ENCODE measurements at regions not wholly inside any gene's neighbourhood (a gene's known extent, or its start where the extent isn't known, plus 50 kb on each side); places are given as distances from the start of the nearest gene placed in this dataset.

GRCh38 chr9:75333624-75334023, 245.3 kb downstream of the OSTF1 start:
- H3K4me1 Mint-ChIP-seq, result no peaks in the 10 kb centered on the region
- Histone ChIP-seq H4K8ac (replicated peaks; ENCODE audit: insufficient read length, low read depth, low read length) (no peak overlapping the region), H4K20me1 (ENCODE audit: control insufficient read depth, insufficient read depth, insufficient read length) (no peaks in the 10 kb centered on the region), H4K5ac (ENCODE audit: insufficient read length, low read depth, low read length) (no peak overlapping the region), H2AFZ (ENCODE audit: low read length) (no peak overlapping the region), H2BK15ac (ENCODE audit: low read depth, low read length) (no peak overlapping the region), H3K79me2 (ENCODE audit: insufficient read depth, low read length) (no peaks in the 10 kb centered on the region), H4K91ac (ENCODE audit: insufficient read length, low read depth, low read length) (no peak overlapping the region), H3K56ac (ENCODE audit: insufficient read length, low read depth, low read length) (no peak overlapping the region), H2AK5ac (ENCODE audit: insufficient read length, low read length) (no peak overlapping the region), H2BK120ac (ENCODE audit: low read depth, low read length, poor library complexity, severe bottlenecking) (no peak overlapping the region), H3K4ac (ENCODE audit: low read depth, low read length) (no peak overlapping the region), H3K23ac (ENCODE audit: insufficient read length, low read depth, low read length) (no peak overlapping the region), H3K18ac (ENCODE audit: insufficient read length, low read depth, low read length) (no peak overlapping the region), H3K9ac (ENCODE audit: extremely low read depth, insufficient read length, low read length) (no peak overlapping the region), H2BK20ac (ENCODE audit: low read depth, low read length, poor library complexity, severe bottlenecking) (no peak overlapping the region), H3K27ac (ENCODE audit: insufficient read length, low read depth, low read length) (no peak overlapping the region), H2BK12ac (ENCODE audit: insufficient read length, low read depth, low read length) (no peak overlapping the region), H2BK5ac (ENCODE audit: insufficient read length, low read length) (no peak overlapping the region), H3K27me3 (ENCODE audit: insufficient read depth, low read length) (no peaks in the 10 kb centered on the region), H3K14ac (ENCODE audit: insufficient read depth, low read length) (no peak overlapping the region), H3K4me2 (ENCODE audit: insufficient read depth, insufficient read length, low read length) (no peak overlapping the region), H3K79me1 (ENCODE audit: insufficient read depth, low read depth, low read length, poor library complexity, severe bottlenecking) (no peaks in the 10 kb centered on the region), H3K4me1 (ENCODE audit: insufficient read depth, low read length) (no peaks in the 10 kb centered on the region), H3K23me2 (ENCODE audit: insufficient read length, low read depth, low read length, poor library complexity, severe bottlenecking) (no peaks in the 10 kb centered on the region), H3K9me3 (ENCODE audit: control insufficient read depth, low read depth, low read length) (no peaks in the 10 kb centered on the region), H3T11ph (ENCODE audit: low read length) (no peak overlapping the region)
- peak; percentile 73 for TF ChIP-seq CTCF (conservative IDR thresholded peaks at IDR 0.05)
- peak overlapping the region in 1 of 3 experiments; percentile 56; a peak in 2 of 7 replicates for H3K27ac Mint-ChIP-seq
- H3K4me3 Mint-ChIP-seq, result no peak overlapping the region
- no peaks in the 10 kb centered on the region for H3K27me3 Mint-ChIP-seq (ENCODE audit: low read depth)
- no peaks in the 10 kb centered on the region; a peak in 1 of 7 replicates for H3K36me3 Mint-ChIP-seq (ENCODE audit: insufficient read depth in 1 of 3, low read depth in 3 of 3)
- no peak for DNase-seq
- WGBS (ENCODE audit: extremely low coverage, insufficient read length, low lambda C conversion rate), result no CpG with 5 or more reads among the region's 2 CpGs
- H3K9me3 Mint-ChIP-seq, result no peaks in the 10 kb centered on the region

Measured in H9 (cell line).